ENCODE measurements at regions not wholly inside any gene's neighbourhood (a gene's known extent, or its start where the extent isn't known, plus 50 kb on each side); places are given as distances from the start of the nearest gene placed in this dataset.

GRCh38 chr3:45280232-45280631, 54.1 kb upstream of the TMEM158 start:
- TF ChIP-seq CTCF (conservative IDR thresholded peaks at IDR 0.05; ENCODE audit: low read depth, low read length) (no peak), RAD21 (IDR thresholded peaks at IDR 0.05; ENCODE audit: low read length) (no peak), CEBPB (IDR thresholded peaks at IDR 0.05; ENCODE audit: low read depth, low read length) (no peak), CHD1 (IDR thresholded peaks at IDR 0.05; ENCODE audit: low read depth, low read length) (no peak), POLR2A (IDR thresholded peaks at IDR 0.05; ENCODE audit: low read depth, low read length) (no peak), RFX5 (IDR thresholded peaks at IDR 0.05; ENCODE audit: low read depth, low read length) (no peak), MAZ (IDR thresholded peaks at IDR 0.05; ENCODE audit: borderline replicate concordance, low read depth, low read length) (no peak), NFE2L2 (IDR thresholded peaks at IDR 0.05; ENCODE audit: low read depth, low read length) (no peak), BHLHE40 (IDR thresholded peaks at IDR 0.05; ENCODE audit: low read depth, low read length) (no peak), MXI1 (IDR thresholded peaks at IDR 0.05; ENCODE audit: borderline replicate concordance, low read depth, low read length) (no peak)
